ENCODE measurements at regions not wholly inside any gene's neighbourhood (a gene's known extent, or its start where the extent isn't known, plus 50 kb on each side); places are given as distances from the start of the nearest gene placed in this dataset.
"Not testable (repeated sequence)": the region's sequence is repeated elsewhere in the genome, so short reads cannot be mapped to it uniquely, and the experiment has no call there.

DNA sequence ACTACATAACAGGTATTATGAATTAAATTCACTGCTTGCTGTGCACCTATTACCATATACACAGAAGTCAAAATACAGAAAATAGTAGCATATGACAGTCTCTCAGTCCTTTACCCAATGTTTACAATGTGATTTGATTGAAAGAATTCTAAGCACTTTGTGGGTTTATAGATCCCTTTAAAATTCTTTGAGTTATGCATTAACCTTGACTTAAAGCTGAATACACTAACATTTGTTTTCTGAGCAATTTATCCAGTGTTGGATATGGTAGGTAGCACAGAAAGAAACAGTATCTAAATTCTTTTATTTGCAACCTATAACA, 230.8 kb upstream of the DDI1 start:
- no peak for DNase-seq (ENCODE audit: low spot score)

DNA sequence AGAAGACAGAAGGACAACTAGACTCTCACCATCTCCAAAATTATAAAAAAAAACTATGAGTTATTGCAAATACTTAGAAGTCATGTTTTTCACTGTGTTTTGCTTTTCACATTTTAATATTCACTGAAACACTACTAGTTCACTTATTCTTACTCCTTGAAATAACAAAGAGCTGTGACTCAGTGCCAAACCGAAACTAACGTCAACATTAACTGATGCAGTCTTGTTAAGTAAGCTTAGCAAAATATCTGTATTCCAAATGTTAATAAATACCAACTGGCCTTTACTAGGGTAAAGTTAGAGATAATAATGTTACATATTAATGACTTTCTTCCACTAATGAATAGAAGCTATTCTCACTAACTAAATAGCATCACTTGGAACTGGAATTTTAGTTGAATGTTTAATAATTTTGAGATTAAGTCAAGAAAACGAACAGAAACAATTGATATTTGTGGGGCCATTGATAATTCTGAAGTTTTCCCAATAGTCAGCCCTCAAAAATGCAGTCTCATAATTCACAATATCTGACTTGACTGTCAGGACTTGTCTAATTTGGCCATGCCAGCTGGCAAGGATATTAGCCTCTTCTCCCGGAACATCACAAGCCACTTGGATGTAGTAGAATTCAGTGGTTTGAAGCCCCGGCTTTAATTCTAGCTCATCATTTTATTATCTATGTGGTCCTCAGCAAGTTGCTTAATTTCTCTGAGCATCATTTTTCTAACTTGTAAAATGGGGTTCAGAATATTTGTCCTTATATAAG, 230.1 kb upstream of the DDI1 start:
- DNase-seq (ENCODE audit: low spot score) = no peak

GRCh38 chr11:103807806-103808205, 228.6 kb upstream of the DDI1 start:
- DNase-seq (ENCODE audit: low spot score) = peak; percentile 4

- DNase-seq (ENCODE audit: low spot score) = no peak
Observed at GRCh38 chr11:103808252-103808651, 228.2 kb upstream of the DDI1 start.

- no peak for DNase-seq (ENCODE audit: low spot score)
Observed at GRCh38 chr11:103811870-103812455, 224.5 kb upstream of the DDI1 start.

DNA sequence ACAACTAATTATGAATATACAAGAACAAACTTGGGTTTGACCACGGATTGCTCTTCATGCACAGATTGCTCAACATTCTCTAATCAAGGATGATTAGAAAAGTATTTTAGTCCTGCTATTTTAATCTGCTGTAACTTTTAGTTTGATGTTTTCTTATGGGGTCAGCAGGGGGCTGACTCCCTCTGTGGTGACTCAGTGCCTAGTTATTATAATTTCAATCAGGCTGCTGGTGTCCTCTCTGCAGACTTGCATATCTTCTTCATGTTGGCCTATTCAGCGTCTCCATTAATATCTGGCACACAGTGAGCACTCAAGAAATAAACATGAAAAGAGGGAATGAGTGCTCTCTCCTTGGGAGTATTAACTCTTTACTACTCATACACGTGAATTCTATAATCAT, 223.8 kb upstream of the DDI1 start:
- no peak for DNase-seq (ENCODE audit: low spot score)

DNA sequence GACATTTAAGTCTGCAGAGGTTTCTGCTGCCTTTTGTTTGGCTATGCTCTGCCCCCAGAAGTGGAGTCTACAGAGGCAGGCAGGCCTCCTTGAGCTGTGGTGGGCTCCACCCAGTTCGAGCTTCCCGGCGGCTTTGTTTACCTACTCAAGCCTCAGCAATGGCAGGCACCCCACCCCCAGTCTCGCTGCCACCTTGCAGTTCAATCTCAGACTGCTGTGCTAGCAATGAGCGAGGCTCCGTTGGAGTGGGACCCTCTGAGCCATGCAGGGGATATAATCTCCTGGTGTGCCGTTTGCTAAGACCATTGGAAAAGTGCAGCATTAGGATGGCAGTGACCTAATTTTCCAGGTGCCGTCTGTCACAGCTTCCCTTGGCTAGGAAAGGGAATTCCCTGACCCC, 216.1 kb upstream of the DDI1 start:
- not testable (repeated sequence) for DNase-seq (ENCODE audit: low spot score)

DNA sequence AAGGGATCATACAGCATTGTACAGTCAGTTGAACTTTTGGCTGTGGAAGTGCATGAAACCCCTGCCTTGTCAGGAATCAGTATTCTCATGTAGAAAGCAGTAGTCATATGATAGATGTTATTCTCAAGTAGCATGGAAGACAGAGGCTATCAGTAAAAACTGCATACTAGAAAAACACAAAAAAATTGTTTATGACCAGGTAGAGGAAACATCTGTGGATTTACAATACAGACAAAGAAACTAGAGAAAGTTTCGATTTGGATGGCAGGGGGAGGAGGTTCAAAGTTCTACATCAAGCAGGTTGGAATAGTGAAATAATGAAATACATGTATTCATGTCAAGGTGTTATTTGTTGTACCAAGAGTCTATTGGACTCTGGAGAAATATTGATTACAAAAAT, 212.3 kb upstream of the DDI1 start:
- DNase-seq (ENCODE audit: low spot score) = no peak

- no peak for DNase-seq (ENCODE audit: low spot score)
Observed at GRCh38 chr11:103825469-103825868, 211.0 kb upstream of the DDI1 start.

DNA sequence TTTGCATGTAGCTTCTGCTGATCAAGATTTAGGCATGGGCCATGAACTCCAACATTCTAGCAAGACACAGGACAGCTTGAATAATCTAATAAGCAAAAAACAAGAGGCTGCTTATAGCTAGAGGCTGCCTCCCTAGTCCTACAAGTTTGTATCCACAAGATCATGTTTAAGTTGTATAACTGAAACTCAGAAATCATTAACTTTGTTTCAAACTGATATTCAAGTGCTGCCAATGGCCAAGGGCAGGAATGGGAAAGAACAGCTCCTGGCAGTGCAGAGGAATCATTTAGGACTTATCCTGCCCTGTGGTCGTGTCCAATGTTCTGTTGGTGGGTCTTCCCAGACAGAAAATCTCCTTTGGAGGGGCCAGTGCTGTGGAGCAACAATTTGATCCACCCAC, 209.6 kb upstream of the DDI1 start:
- DNase-seq (ENCODE audit: low spot score) = no peak

DNA sequence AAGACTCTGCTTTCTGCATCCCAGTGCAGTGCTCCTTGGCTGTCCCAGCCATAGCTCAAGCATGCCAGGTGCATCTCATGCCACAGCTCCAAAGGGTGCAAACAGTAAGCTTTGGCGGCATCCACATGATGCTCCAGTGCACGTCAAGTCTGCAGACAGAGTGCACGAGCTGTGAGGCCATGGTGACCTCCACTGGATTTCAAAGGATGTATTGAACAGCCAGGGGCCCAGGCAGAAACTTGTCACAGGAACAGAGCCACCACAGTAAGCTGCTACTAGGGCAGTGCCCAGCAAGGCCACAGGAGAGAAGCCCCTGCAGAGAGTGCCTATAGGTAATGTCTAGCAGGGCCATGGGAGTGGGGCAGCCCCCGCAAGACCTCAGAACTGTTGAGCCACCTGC, 206.8 kb upstream of the DDI1 start:
- DNase-seq (ENCODE audit: low spot score) = no peak

- DNase-seq (ENCODE audit: low spot score) = no peak
Observed at GRCh38 chr11:103830205-103830604, 206.2 kb upstream of the DDI1 start.

GRCh38 chr11:103832762-103833161, 203.7 kb upstream of the DDI1 start:
- DNase-seq (ENCODE audit: low spot score) = no peak

DNA sequence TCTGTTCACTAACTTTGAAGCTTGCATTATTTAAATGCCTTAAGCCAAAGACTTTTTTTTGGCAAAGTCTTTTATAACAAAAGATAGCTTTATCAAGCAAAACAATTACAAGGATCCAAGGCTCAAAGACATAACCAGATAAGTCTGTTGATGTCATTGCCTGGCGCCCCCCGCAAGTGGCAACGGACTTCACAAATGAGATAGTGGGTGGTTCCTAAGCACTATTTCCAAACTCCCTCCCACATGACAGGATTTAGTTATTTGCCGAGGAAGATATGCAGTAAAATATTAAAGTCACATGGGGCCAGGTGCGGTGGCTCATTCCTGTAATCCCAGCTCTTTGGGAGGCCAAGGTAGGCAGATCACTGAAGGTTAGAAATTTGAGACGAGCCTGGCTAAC, 194.2 kb upstream of the DDI1 start:
- no peak for DNase-seq (ENCODE audit: low spot score)

DNA sequence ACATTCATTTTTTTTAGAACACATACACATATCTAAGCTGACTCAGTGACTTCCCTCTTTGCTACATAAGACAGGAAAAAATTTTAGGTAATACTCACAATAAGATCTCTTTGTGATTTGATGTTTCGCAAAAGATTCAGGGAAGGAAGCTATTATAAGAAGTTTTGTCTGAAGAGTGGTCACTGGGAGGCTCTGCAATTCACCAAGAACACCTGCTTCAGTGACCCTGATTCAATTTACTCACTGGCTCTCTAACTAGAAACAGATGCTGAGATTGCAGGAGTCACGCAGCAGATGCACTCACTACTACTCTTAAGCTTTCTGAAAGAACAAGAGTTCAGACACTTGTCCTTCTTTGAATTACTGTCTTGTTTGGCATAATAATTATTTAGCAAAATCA, 193.6 kb upstream of the DDI1 start:
- no peak for DNase-seq (ENCODE audit: low spot score)

DNA sequence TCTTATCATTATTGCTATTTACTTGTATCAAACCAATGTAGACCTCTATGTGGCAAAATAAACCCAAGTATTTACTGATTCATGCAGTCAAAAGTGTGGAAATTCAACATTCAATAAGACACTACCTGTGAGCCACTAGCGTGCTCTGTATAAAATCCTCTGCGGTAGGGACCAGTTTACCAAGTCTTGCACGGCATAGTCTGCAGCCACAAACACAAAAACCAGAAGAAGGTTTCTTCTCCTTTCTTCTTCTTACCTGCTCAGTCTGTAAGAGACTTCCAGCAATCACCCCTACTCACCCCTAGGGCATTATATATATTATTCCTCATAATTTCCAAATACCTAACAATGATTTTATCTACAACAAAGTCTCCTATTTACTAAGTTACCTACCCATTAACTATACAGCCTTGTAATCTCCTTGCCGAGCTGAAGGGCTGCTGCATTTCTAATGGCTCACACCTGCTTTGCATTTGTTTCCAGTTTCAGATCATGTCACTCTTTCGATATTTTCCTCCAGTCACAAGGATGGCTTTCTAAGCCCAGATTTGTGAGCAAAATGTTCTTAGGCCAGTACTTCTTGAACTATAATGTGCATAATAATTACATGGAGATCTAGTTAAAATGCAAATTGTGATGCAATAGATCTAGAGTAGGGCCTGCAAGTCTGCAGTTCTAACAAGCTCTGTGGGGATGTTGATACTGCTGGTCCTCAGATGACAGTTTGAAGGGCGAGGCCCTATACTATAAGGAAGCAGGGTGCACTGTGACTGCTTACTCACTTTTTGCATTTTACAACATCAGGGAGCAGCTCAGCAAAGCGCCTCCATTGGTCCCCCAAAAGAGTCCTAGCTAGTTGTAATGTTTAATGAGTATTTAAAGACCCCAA, 191.9 kb upstream of the DDI1 start:
- no peak for DNase-seq (ENCODE audit: low spot score)

GRCh38 chr11:103845331-103845730, 191.1 kb upstream of the DDI1 start:
- DNase-seq (ENCODE audit: low spot score) = no peak

DNA sequence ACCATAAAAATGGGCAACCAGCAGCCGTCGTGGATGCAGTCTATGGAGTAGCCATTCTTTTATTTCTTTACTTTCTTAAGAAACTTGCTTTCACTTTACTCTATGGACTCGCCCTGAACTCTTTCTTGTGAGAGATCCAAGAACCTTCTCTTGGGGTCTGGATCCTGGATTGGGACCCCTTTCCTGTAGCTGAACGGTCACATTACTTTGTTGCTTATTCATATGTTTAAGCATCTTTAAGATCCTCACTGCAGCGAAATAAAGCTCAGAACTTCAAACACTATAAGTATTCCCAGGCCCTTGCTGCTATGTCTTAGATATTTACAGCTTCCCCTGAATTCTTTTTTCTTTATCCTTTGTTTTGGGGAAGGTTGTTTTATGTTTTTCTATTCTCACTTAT, 187.8 kb upstream of the DDI1 start:
- no peak for DNase-seq (ENCODE audit: low spot score)

GRCh38 chr11:103849366-103849765, 187.1 kb upstream of the DDI1 start:
- no peak for DNase-seq (ENCODE audit: low spot score)

GRCh38 chr11:103850419-103851165, 185.8 kb upstream of the DDI1 start:
- DNase-seq (ENCODE audit: low spot score) = no peak

DNA sequence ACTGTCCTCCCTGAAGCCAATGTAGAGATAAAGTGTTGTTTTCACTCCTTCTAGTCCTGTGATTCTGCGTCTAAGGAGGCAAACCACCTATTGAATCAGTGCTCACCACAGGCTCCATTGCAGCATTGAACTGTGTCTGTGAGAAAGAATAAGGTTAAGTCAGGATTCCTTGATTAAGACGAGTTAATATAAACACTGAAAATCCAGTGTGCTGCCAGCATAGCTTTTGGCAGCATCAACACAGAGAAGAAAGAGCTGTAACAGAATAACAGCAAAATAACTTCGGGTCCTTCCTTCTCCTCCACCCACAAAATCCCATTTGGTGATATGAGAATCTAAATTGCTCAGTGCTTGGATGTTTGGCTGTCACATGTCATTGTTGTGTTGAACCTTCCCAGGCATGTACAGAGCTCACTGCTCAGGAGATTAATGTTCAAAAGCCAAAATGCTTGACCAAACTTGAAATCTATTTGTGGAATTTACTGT, 185.2 kb upstream of the DDI1 start:
- no peak for DNase-seq (ENCODE audit: low spot score)
